Panc1 (cell line): ENCODE measurements at regions not wholly inside any gene's neighbourhood (a gene's known extent, or its start where the extent isn't known, plus 50 kb on each side); places are given as distances from the start of the nearest gene placed in this dataset.

Experiments used
- POLR2AphosphoS5 ChIP-seq: IDR thresholded peaks from 2 replicates; pipeline ENCODE4 v1.6.1; 2012; ENCODE audit warnings: mild to moderate bottlenecking, low read depth, low read length, moderate library complexity
- SIN3A ChIP-seq: IDR thresholded peaks from 2 replicates; pipeline ENCODE4 v1.6.1; 2012; ENCODE audit warnings: low read depth, mild to moderate bottlenecking, low read length, moderate library complexity, borderline replicate concordance; ENCODE audit not compliant: insufficient read depth
- TCF7L2 ChIP-seq: IDR thresholded peaks from 2 replicates; pipeline ENCODE4 v1.6.1; 2011; ENCODE audit warnings: mild to moderate bottlenecking, low read depth, low read length, inconsistent platforms
- TF ChIP-seq, protein P1 (sequence below): fragments of 450-650 bp; IDR thresholded peaks from 2 replicates; pipeline ENCODE4 v1.5.1; 2017; ENCODE audit warnings: mild to moderate bottlenecking
- TF ChIP-seq, protein P2 (sequence below), 2 experiments: IDR thresholded peaks; 2 replicates each; pipeline ENCODE4 v1.6.1; 2011 to 2012; ENCODE audit warnings: low read depth in 2 of 2, control low read depth in 1 of 2, low read length in 1 of 2, mild to moderate bottlenecking in 1 of 2, moderate library complexity in 1 of 2; ENCODE audit not compliant: insufficient read depth in 1 of 2

DNA sequence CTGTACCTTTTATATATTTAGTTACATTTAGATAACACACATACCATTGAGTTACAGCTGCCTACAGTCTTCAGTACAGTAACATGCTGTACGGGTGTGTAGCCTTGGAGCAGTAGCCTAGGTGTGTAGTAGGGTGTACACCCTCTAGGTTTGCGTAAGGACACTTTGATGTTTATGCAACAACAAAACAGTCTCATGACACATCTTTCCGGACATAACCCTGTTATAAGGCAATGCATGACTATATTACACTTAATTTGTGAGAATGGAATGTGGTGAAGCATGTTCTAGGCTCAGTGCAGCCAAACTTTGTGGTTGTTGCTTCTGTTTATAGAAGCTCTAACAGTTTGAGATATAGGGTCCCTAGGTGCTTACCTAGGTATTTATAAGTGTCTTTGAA is 65.4 kb downstream of the SPRY1 start:
- TF ChIP-seq, protein P1, sequence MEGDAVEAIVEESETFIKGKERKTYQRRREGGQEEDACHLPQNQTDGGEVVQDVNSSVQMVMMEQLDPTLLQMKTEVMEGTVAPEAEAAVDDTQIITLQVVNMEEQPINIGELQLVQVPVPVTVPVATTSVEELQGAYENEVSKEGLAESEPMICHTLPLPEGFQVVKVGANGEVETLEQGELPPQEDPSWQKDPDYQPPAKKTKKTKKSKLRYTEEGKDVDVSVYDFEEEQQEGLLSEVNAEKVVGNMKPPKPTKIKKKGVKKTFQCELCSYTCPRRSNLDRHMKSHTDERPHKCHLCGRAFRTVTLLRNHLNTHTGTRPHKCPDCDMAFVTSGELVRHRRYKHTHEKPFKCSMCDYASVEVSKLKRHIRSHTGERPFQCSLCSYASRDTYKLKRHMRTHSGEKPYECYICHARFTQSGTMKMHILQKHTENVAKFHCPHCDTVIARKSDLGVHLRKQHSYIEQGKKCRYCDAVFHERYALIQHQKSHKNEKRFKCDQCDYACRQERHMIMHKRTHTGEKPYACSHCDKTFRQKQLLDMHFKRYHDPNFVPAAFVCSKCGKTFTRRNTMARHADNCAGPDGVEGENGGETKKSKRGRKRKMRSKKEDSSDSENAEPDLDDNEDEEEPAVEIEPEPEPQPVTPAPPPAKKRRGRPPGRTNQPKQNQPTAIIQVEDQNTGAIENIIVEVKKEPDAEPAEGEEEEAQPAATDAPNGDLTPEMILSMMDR = no peak
- TF ChIP-seq POLR2AphosphoS5 (no peak), SIN3A (no peak), TCF7L2 (no peak)
- TF ChIP-seq, protein P2, sequence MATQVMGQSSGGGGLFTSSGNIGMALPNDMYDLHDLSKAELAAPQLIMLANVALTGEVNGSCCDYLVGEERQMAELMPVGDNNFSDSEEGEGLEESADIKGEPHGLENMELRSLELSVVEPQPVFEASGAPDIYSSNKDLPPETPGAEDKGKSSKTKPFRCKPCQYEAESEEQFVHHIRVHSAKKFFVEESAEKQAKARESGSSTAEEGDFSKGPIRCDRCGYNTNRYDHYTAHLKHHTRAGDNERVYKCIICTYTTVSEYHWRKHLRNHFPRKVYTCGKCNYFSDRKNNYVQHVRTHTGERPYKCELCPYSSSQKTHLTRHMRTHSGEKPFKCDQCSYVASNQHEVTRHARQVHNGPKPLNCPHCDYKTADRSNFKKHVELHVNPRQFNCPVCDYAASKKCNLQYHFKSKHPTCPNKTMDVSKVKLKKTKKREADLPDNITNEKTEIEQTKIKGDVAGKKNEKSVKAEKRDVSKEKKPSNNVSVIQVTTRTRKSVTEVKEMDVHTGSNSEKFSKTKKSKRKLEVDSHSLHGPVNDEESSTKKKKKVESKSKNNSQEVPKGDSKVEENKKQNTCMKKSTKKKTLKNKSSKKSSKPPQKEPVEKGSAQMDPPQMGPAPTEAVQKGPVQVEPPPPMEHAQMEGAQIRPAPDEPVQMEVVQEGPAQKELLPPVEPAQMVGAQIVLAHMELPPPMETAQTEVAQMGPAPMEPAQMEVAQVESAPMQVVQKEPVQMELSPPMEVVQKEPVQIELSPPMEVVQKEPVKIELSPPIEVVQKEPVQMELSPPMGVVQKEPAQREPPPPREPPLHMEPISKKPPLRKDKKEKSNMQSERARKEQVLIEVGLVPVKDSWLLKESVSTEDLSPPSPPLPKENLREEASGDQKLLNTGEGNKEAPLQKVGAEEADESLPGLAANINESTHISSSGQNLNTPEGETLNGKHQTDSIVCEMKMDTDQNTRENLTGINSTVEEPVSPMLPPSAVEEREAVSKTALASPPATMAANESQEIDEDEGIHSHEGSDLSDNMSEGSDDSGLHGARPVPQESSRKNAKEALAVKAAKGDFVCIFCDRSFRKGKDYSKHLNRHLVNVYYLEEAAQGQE (IDR thresholded peaks at IDR 0.05; ENCODE audit: insufficient read depth in 1 of 2, low read depth in 2 of 2, low read length in 1 of 2) = no peak
